NOMO-1 treated with DMSO at 0.1 percent for 48 hours (cell line): ENCODE measurements at regions not wholly inside any gene's neighbourhood (a gene's known extent, or its start where the extent isn't known, plus 50 kb on each side); places are given as distances from the start of the nearest gene placed in this dataset.
"Not testable (repeated sequence)": the region's sequence is repeated elsewhere in the genome, so short reads cannot be mapped to it uniquely, and the experiment has no call there.

Experiments
- DNase-seq: peaks from one replicate; lab custom pipeline; 2025; ENCODE audit not compliant: unreplicated experiment; lab: John Stamatoyannopoulos, UW

DNA sequence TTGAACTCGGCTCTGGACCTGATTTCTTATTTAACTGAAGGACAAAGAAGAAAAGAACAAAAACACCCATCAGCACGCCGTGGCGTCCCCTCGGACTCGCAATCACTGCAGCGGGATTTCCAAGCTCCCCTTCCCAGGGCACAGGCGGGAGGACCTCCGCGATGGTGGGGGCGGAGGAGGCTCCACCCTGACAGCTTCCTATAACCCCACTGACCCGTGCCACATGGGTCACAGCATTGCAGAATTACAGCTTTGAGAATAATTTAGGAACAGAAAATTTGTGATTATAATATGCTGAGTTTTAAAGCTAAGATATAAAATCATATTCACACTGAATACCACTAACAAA, 129.7 kb upstream of the SEC61G start:
- DNase-seq = no peak

DNA sequence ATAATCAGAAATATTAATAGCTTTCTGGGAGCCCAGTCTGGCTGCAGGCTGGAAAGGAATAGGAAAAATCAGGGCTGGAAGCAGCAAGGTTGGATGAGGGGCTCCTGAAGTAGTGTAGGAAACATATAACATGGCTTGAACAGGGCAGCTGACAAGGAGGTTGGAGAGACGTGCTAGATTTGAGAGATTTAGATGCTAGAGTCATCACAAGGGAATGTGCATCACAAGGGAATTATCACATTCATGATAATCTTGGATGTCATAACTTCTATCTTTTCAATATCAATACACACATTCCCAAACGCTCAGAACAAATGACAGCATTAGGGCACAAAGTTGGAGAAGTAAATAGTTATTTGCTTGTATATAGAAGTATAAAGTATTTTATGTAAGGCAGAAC, 120.9 kb upstream of the EGFR start:
- no peak for DNase-seq

DNA sequence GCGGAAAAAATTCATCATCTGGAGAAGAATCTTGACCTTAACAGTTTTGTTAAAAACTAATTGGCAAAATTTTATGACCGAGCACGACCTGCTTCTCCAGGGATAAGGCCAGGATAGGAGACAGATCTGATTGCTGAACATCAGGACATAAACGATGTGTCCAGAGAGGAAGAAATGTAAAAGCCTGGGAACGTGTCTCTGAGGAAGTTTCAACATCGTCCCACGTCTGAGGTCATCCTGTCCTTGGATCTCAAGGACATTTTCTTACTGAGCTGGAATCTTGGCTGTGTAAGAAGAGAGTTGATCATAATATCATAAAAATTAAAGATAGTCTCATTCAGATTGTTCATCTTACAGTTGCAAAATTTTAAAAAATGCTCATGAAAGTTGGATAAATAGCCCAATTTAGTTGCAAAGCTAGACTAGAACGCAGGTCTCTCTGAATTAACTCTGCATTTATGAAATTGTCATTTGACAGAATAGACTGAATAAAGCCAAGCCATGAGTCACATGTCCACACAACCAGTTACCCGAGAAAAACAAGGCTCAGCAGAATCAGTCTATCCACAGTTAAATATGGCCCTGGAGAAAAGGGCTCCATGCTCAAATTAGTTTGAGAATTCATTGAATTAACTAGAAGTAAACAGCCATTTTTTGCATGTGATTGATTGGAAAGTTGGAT, 120.0 kb upstream of the EGFR start:
- no peak for DNase-seq

DNA sequence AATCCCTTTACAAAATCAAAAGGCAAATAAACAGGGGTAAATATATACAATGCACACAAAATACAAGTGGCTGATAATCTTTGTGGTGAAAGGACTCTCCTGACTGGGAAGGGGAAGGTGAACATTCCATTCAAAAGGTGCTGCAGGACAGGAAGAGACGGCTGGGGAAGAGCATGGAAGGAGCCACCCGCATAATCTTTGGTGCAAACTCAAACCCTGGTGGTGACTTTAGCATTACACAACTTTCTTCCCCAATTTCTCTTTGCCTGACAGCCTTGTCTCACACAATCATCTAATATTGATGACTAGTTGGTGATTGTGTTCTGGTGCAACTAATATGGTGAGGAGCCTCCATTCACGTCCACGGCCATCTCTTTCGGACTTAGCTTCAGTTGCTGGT, 117.0 kb upstream of the EGFR start:
- DNase-seq = no peak

DNA sequence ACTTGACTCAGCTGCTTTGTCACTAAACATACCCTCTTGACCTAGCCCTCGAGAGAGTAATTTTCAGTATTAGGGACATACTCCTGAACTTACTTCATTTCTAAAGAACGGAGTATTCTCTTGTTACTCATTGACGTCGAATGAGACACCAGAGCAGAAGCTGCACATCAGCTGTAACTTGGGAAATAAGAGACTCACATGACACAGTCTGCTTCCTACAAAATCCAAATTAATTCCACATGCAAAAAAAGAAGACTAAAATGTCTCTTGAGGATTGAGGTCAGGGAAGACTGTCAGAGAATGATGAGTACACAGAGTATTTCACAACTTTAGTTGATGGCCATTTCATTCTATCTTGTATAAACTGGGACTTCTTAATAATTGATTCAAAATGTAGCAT, 114.7 kb upstream of the EGFR start:
- DNase-seq = no peak

DNA sequence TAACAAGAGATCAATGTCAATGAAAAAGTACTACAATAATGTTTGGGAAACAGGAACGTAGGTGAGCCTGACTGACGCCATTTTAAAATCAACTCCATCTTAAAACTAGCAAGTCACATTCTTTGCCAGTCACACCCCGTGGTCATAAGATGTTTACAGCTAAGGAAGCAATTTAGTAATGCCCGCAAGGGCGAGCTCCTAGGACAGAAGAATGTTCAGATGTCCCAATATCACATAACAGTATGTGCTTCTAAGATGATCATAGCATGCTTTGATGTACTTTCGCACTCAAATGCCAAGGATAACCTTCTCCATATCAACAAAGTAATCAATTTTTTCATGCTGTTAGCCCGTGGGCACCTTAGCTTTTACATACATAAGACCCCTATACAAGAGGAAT, 113.8 kb upstream of the EGFR start:
- DNase-seq = no peak

DNA sequence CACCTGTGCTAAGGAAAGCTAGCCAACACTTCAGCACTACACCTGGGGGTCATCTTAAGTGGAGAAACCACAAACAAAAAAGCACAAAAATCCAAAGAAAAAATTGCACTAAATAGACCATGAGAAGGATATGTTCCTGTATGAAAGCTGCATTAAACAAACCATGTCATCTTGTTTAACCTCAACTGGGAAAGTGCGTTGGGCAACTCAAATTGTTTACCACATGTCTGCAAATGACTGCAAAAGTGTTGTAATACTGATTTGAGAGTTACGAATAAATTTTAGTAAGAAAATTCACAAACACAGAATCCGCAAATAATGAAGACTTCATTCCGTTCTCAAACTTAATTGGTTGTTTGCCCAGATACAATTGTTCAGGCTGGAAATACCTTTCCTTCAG, 111.9 kb upstream of the EGFR start:
- DNase-seq = no peak

DNA sequence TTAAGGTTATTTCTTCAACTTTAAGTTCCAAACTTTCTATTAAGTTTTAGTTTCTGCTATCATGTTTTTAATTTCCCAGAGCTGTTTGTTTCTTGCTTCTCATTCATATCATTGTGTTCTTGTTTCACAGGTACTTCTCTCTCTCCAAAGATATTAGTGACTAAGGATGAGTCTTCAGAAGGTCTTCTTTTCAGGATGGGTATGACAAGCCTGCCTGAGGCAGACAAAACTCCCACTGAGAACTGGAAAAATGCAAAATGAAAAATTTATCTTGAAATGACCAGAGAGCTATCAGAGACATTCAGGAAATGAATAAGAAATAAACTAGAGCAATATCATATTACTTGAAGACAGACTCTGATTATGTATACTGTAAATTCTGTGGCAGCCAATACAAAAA, 110.8 kb upstream of the EGFR start:
- DNase-seq = no peak

DNA sequence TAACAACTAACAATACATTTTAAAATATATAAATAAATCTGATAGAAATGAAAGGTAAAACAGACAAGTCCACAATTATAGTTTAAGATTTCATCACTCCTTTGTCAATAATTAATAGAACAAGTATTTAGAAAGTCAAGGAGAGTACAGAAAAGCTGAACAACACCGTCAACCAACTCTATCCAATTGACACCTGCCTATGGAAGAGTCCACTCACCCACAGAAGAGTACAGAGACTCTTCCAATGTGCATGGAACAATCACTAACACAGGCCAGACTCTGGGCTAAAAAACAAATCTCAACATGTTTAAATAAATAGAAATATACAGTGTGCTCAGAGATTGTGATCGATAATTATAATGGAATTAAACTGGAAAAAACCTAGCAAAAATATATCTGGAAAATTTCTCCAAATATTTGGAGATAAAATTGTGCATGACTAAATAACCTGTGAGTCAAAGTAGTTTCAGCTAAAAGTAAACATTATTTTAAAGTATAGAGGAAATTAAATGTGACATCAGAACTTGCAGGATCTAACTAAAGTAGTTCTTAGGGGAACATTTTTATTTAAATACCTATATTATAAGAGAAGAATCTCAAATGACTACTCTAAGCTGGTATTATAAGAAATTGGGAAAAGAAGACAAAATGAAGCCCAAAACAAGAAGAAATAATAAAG, 109.9 kb upstream of the EGFR start:
- DNase-seq = no peak

DNA sequence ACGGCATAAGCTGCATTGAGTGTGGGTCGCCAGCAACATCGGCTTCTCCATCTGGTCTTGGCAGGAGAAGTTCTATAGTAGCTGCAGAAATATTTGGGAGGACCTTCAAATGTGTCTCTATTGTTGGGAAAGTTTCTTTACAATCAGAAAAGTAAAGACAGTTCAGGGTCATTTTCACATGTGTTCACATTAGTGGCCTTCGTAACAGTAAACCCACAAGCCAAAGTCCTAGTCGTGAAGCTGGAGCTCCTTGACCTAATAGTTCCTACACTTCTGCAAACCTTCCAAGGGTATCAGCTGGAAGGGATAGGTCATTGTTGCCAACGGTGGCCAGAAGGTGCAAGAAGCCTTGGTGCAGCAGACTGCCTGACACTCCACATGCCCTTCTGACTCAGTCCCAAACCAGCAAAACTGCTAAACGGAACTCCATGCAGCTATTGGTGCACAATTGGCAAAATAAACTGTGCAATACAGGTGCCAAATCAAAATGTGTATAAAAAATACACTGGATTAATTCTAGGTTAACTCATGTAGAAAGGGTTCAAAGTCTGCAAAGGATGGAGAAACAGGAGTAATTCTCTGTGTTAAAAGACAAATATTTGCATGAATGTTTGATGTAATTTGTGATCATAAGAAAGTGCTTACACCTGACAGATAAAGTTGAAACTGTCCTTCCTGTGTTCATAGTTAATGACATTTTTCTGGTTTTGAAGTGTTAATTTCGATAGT, 102.8 kb upstream of the EGFR start:
- no peak for DNase-seq

DNA sequence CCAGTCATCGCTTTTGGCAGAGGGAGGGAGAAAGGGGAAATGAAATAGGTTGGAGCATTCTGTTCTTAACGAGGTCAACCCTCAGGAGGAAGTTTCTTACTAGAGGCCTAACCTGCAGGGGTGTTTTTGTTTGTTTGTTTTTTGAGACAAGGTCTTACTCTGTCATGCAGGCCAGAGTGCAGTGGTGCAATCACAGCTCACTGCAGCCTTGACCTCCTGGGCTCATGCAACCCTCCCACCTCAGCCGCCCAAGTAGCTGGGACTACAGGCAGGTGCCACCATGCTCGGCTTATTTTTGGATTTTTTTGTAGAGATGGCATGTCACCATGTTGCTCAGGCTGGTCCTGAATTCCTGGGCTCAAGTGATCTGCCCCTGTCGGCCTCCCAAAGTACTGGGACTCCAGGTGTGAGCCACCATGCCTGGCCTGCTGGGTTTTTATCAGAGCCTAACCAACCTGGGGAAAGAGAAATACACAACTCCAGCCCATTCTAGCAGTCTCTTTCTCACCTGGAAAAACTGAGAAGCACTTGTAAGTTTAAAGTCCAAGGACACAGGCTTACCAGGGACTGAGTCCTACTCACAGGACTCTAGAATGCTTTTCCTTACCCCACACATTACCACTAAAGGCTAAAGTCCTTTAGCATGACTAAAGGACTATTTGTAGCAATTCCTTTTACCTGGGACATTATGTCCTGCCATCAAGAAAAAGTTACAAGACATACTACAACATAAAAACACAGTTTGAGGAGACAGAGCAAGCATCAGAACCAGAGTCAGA, 101.0 kb upstream of the EGFR start:
- no peak for DNase-seq

DNA sequence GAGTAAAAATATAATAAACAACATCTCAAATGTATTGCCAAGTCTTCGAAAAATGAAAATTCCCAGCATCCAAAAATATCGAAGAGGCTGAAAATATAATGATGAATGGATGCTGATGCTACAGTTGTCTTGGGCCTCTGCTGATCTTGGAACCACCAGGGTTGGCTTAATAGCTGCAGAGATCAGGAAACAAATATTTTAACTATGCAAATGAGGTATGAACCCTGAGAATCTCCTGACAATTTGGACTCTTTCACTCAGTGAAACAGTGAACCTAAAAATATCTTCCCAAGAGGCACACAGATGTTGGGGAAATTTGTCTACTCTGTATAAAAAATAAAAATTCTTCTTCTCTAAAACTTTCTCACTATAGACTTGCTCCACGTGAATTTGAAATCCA, 97.7 kb upstream of the EGFR start:
- DNase-seq = no peak

DNA sequence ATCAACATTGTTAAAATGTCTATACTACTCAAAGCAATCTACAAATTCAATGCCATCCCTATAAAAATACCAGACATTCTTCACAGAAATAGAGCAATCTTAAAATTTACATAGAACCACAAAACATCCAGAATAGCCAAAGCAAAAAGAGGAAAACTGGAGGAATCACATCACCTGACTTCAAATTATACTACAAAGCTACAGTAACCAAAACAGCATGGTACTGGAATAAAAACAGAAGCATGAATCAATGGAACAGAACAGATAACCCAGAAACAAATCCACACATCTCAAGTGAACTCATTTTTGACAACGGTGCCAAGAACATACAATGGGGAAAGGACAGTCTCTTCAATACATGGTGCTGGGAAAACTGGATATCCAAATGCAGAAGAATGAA, 87.3 kb upstream of the EGFR start:
- DNase-seq = no peak

DNA sequence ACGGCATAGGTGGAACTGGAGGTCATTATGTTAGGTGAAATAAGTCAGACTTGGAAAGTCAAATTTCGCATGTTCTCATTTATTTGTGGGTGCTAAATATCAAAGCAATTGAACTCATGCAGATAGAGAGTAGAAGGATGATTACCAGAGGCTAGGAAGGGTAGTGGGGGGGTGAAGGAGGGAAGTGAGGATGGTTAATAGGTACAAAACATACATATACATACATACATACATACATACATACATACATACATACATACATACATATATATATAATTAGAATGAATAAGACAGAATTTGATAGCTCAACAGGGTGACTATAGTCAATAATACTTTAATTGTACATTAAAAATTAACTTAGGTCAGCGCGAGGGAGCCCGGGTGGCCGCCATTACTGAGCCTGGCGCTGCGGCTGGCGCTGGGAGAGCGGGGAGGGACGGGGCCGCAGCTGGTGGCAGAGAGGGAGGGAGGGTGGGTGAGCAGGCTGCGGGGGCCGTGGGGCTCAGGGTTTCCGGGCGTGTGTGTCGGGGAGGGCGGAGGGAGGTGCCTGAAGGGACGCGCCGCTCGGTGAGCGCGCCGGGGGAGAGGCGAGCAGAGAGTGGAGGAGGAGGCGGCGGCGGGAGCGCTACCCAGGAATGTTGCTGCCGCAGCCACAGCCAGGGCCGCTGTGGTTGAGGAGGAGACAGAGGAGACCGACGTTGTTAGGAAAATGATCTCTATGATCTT, 85.8 kb upstream of the EGFR start:
- DNase-seq = no peak

DNA sequence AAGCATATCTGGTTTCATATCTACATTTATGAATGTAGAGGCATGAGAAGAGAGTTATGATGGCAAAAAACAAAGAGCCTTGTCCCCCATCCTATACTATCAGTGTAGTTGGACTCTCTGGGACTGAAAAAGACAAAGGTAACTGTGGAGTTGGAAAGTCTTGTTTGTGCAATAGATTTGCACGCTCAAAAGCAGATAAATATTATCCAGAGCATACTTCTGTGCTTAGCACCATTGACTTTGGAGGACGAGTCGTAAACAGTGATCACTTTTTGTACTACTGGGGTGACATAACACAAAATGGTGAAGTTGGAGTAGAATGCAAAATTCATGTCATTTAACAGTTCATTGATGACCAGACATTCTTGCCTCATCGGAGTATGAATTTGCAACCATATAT, 85.2 kb upstream of the EGFR start:
- DNase-seq = no peak

DNA sequence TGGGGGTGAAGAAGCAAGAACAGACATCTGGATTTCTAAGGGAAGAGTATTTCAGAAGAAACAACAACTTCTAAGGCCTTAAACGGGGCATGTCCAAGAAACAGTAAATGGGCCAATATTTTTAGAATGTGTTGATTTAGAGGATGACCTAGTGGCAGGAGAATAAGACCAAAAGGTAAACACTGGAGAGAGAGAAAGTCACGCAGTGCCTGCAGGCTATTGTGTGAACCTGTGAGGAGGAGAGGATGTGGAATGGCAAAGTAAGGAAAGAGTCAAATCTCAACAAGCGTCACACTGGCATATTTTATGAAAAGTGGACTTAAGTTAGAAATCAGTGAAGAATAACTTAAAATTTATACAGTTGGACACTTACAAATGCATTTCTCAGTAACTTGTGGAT, 78.1 kb upstream of the EGFR start:
- no peak for DNase-seq

DNA sequence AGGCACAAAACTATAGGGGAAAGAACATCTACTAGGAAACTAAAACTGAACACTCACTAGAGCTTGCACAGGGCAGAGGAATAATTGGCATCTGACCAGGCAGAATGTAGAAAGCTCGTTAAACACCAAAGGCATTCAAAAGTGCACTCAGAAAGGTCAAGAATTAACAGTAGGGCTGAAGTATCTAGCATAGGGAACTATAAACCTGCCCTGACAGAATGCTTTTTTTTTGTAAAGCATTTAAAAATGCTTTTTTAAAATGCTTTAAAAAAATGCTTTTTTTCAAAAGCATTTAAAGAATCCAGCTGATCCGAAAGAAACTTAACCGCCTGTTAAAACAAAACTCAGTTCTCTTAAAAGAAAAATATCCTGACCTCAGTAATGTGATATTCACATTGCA, 74.6 kb upstream of the EGFR start:
- DNase-seq = no peak

DNA sequence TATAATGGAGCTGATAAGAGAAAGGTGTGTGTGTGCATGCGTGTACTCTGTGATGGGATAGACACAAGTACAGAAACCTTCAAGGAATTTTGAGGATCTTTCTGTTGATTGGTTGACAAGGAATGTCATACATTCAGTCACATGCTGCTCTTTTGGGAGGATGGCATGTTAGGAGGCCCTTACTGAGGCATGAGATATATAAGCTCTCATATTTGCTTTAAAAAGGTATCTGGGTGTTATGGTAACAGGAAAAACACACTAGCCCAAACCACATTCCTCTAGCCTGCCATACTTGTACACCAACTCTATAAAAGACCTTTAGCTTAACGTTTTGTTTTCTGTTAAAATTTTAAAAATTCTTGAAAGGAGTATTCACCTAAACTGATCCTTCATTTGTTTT, 72.5 kb upstream of the EGFR start:
- DNase-seq = no peak

DNA sequence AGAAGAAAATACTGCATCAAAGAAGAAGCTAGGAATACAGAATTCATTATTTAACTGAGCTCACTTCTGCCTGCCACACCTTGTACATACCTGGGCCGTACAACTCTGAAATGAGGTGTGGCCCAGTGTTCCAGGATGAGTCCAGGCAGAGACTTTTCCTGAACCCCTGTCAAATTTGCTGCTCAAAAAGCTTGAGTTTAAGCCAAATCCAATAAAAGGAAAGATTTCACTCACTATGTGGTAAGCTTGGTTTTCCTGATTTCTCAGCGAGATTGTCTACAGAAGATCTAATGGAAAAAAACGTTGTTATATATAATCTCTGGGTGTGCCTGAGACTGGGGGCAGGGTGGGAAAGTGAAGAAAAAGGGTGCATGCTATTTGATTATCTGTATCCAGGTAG, 72.1 kb upstream of the EGFR start:
- no peak for DNase-seq

DNA sequence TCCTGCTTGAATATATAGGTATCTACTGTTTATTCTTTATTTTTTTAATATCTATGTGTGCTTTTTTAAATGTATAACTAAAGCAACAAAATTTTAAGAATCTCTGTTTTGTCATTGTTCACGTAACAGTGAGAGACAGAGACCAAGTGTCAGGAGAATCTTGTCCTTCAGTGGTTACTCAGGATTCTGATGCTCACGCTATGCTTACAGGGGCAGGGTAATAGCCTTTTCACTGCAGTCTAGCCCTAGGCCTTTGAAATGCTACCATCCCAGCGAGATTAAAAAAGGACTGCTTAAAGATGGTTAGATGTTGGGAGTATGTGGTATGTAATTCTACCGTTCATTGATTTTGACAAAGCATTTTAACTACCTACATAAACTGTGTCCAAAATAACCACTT, 71.6 kb upstream of the EGFR start:
- DNase-seq = no peak

DNA sequence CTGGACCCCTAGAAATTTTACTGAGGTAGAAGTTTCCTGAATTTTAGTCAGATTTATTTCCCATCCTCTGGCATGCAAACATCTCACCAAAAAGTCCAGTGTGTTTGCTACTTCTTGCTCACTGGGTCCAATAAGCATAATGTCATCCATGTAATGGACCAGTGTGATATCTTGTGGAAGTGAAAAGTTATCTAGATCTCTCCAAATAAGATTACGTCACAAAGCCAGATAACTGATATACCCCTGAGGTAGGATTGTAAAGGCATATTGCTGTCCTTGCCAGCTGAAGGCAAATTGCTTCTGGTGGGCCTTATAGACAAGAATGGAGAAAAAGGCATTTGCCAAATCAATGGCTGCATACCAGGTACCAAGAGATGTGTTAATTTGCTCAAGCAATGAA, 69.3 kb upstream of the EGFR start:
- DNase-seq = not testable (repeated sequence)
